Body of pancreas (tissue), 4 donors: ENCODE measurements at regions not wholly inside any gene's neighbourhood (a gene's known extent, or its start where the extent isn't known, plus 50 kb on each side); places are given as distances from the start of the nearest gene placed in this dataset.

ENCODE experiments used
- CTCF ChIP-seq, 7 experiments: fragments of 450-650 bp in 4 of 7; fragments of 200-600 bp in 3 of 7; sonication (generic) in 3 of 7; IDR thresholded peaks; one replicate each; pipeline ENCODE4 v1.5.1; 2016 to 2019; ENCODE audit warnings: antibody characterized with exemption in 7 of 7
- POLR2A ChIP-seq, 3 donors: fragments of 450-650 bp; IDR thresholded peaks; one replicate each; pipeline ENCODE4 v1.6.1; 2016; ENCODE audit warnings: antibody characterized with exemption in 3 of 3, mild to moderate bottlenecking in 2 of 3

GRCh38 chr5:173513521-173513991 lies 102.9 kb downstream of the BOD1 start:
- TF ChIP-seq CTCF (IDR thresholded peaks at IDR 0.05) (peak in 5 of 7 experiments; percentile 18 to 45 (median 34)), POLR2A (IDR thresholded peaks at IDR 0.05) (no peak)
